GM19239 (cell line): ENCODE measurements at regions not wholly inside any gene's neighbourhood (a gene's known extent, or its start where the extent isn't known, plus 50 kb on each side); places are given as distances from the start of the nearest gene placed in this dataset.
"Not testable (repeated sequence)": the region's sequence is repeated elsewhere in the genome, so short reads cannot be mapped to it uniquely, and the experiment has no call there.

Source experiments
- DNase-seq: peaks from one replicate; pipeline ENCODE4 v3.0.0; 2011; ENCODE audit warnings: low spot score; ENCODE audit not compliant: insufficient read length
- FAIRE-seq: peaks from 2 replicates; lab custom pipeline; 2011; peaks lifted over from hg19 to GRCh38; lab: Jason Lieb, UNC

DNA sequence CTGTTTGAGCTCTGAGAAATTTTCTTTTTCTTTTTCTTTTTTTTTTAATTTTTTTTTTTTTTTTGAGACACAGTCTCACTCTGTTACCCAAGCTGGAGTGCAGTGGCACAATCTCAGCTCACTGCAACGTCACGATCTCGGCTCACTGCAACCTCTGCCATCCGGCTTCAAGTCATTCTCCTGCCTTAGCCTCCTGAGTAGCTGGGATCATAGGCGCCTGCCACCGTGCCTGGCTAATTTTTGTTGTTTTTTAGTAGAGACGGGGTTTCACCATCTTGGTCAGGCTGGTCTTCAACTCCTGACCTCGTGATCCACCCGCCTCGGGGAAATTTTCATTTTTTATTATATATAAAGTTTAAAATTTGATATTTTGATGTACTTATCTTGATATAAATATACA lies 1870.7 kb upstream of the LRRTM1 start:
- not testable (repeated sequence) for FAIRE-seq, DNase-seq

DNA sequence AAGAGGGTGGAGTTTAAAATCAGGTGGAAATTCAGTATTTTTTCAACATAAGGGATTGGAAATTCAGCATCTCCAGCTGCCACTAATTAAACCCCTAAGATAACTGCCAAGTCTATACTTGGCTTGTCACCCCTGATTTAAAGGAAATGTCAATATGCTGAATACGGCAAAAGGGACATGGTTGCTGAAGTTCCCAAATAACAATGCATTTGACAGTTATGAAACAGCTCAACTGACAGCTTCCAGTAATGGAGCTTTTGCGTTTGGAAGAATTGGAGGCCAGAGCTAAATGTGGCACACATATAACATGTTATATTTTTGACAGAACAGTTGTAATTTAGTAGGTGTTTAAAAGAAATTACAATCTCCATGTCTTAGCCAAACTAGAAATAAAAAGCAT lies 1867.9 kb upstream of the LRRTM1 start:
- FAIRE-seq (no peak), DNase-seq (no peak)

GRCh38 chr2:82169379-82169778 lies 1864.8 kb upstream of the LRRTM1 start:
- FAIRE-seq (no peak), DNase-seq (no peak)

DNA sequence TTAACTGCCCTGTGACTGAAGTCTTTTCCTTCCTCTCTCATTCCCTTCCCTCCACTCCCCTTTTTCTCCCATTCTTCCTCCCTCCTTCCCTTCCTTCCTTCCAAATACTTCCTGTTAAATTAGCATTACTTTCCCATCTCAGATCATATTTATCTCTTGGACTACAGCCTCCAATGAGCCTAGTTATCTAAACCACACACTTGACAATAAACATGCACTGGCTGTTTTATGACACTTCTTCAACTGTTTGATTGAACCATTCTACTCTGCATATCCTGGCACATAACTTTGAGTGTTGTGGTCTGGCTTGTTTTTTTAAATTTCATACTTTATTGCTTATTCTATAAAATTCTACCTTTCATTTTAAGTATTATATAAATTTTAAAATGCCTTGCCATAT lies 1860.8 kb upstream of the LRRTM1 start:
- no peak for DNase-seq
- FAIRE-seq, result no peak

- DNase-seq (no peak), FAIRE-seq (no peak)
These were observed 1853.6 kb upstream of the LRRTM1 start for GRCh38 chr2:82158150-82158549.

DNA sequence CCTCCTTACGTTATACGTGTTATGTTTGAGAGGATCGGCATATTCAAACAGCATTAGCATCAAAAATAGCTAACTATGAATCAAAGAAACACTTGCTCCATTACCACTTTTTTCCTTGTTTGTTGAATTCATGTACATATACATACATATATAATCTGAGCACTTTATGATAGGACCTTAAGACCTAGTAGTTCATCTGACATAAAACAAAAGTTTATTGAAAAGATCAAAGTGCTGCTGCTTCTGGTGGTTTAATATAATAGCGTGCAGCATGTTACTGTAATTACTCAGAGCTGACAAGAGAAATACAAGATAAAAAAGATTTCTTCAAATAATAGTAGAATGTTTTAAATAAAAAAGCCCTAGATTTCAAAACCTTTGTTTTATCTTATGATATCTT lies 1850.9 kb upstream of the LRRTM1 start:
- no peak for FAIRE-seq
- no peak for DNase-seq

GRCh38 chr2:82143343-82143742 lies 1838.8 kb upstream of the LRRTM1 start:
- FAIRE-seq (no peak), DNase-seq (no peak)

- no peak for FAIRE-seq
These were observed 1835.5 kb upstream of the LRRTM1 start for GRCh38 chr2:82139979-82140611.

GRCh38 chr2:82137441-82137840 lies 1832.9 kb upstream of the LRRTM1 start:
- FAIRE-seq, result no peak
- DNase-seq, result no peak

More at GRCh38 chr2:82139979-82140611, 1835.5 kb upstream of the LRRTM1 start:
- DNase-seq, result no peak

DNA sequence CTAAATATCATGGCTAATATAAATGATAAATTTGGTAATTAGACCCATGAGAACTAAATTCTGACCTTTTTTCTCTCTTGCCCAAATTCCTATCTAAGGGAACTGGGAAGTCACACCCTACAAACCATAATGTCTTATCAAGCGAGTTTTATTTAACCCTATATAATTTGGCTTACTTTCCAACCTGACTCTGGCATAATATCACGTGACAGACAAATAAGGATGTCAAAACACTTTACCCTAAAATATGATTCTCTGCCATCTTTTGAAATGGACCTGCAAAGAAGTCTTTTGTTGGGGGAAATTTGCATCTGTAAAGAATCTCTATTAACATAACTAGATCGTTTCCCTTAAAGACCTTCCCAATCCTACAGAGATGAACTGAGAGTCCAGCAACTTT lies 1823.5 kb upstream of the LRRTM1 start:
- FAIRE-seq (no peak), DNase-seq (no peak)

DNA sequence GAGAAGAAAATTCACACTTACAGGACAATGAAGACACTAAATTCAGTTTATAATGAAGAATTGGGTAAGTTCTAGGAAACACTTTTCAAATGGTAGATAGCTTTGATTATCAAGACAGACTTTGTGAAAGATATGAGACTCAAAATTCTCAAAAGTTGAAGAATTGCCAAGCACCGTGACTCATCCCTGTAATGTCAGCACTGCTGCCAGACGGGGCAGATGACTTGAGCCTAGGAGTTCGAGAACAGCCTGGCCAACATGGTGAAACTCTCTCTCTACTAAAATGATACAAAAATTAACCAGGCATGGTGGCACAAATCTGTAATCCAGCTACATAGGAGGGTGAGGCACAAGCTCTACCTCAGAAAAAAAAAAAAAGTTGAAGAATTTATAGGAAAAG lies 1820.1 kb upstream of the LRRTM1 start:
- DNase-seq, result no peak
- FAIRE-seq, result no peak

- FAIRE-seq (no peak), DNase-seq (no peak)
These were observed 1816.1 kb upstream of the LRRTM1 start for GRCh38 chr2:82120654-82121053.

- no peak for FAIRE-seq
- DNase-seq, result no peak
These were observed 1815.6 kb upstream of the LRRTM1 start for GRCh38 chr2:82120115-82120514.

DNA sequence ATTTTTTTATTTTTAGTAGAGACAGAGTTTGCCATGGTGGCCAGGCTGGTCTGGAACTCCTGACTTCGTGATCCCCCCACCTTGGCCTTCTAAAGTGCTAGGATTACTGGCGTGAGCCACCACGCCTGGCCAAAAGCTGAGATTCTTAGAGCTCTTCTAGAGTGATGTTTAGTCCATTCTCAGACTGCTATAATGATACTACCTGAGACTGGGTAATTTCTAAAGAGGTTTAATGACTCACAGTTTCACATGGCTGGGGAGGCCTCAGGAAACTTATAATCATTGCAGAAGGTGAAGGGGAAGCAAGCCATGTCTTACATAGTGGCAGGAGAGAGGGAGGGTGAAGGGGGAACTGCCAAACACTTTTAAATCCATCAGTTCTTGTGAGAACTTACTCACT lies 1804.9 kb upstream of the LRRTM1 start:
- FAIRE-seq, result no peak
- DNase-seq, result no peak

DNA sequence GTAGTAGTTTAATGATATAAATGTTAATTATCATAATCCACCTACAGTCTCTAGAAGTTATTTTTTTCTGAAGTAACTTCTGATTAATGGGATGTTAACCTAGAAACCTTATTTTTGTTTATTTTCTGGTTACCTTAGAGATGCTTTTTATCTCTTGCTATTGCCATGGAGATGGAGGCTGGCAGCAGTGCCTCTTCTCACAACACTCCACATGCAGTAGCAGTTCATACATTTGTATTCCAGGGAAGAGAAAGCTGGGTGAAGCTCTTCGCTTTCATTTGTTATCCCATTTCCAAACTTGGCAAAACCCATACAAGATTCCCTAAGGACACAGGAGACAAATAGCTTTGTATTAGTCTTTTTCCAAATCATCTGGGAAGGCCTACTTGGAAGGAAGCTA lies 1794.1 kb upstream of the LRRTM1 start:
- DNase-seq, result no peak

DNA sequence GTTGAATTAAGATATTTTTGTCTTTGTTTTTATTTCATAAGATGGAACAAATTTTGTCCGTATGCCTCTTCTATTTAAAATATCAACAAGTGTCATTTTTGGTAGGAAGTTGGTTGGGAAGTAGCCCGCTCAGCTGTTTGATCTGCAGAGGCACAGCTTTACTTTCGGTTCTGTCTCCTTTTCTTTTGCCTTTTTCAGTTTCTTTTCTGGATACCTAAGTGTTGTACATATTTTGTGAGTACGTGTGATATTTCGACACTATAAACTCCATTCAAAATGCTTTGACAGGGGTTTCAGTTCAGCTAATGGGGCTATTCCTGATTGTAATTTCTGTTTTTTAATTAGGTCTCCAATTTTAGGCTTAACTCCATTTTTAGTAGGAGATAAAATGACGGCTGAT lies 1785.0 kb upstream of the LRRTM1 start:
- no peak for DNase-seq
- FAIRE-seq, result no peak

More for the DNA sequence above, 1794.1 kb upstream of the LRRTM1 start:
- FAIRE-seq, result no peak

DNA sequence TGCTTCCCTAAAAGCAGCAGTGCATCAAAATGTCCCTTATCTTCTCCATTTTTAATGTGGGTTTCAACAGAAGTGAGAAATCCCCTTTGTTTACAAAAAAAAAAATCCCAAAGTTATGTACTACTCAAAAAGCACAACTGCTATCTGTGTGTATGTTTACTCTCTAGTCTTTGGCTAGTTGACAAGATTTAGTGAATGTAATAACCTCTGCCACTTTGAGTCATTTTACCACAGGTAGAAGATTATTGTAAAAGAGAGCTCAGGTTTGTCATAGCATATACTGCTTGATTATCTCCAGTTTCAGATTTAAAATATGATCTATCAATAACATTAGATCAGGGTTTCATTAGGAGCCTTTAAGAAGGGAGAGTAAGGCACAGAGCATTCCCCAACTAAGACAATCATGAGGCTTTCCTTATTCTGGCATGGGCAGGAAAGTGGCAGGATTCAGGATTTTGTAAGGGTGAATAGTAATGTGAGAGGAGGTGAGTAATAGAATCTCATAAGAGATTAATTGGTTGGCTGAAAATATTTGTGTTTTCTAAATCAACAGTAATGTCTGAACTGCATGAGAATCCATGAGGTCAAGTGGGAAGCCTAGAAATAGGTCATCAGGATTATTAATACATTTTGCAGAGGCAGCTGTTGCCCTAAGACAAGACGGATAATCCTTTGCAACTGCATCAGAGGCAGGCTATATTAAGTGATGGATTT lies 1780.3 kb upstream of the LRRTM1 start:
- no peak for FAIRE-seq

DNA sequence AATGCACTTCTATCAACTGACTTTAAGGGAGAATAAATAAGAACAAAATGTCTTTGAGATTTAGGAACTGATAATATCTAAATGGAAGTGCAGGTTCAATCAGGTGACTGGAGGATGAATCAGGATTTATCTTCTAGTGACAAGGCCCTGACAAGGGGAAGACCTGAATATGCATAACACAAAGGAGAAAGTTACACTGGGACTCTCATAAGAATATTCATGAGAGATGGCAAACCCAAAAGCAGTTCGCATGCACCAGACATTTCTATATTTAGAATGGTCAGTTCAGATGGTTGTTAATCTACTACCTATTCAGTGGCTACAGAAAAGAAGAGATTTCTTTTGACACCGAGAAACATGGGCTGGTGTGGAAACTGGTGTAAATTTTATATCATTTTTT lies 1771.3 kb upstream of the LRRTM1 start:
- DNase-seq (no peak), FAIRE-seq (no peak)

More for the DNA sequence above, 1780.3 kb upstream of the LRRTM1 start:
- DNase-seq, result no peak

- DNase-seq (no peak), FAIRE-seq (no peak)
These were observed 1757.9 kb upstream of the LRRTM1 start for GRCh38 chr2:82062463-82062862.

DNA sequence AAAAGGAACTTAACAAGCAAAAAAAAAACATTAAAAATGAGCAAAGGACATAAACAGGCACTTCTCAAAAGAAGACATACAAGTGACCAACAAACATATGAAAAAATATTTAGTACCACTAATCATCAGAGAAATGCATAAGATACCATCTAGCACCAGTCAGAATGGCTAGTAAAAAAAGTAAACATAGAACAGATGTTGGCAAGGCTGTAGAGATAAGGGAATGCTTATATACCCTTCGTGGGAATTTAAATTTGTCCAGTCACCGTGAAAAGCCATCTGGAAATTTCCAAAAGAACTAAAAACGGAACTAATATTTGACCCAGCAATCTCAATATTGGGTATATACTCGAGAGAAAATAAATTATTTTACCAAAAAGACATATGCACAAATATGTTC lies 1751.3 kb upstream of the LRRTM1 start:
- DNase-seq (no peak), FAIRE-seq (no peak)

GRCh38 chr2:82043867-82044266 lies 1739.3 kb upstream of the LRRTM1 start:
- FAIRE-seq, result no peak
- no peak for DNase-seq
